GM12878 (cell line): ENCODE measurements at regions not wholly inside any gene's neighbourhood (a gene's known extent, or its start where the extent isn't known, plus 50 kb on each side); places are given as distances from the start of the nearest gene placed in this dataset.
A peak's percentile ranks its signal among the peaks of the same experiment; 100 is the strongest.

ENCODE experiments used
- ASH2L ChIP-seq: fragments of 300-600, 200-600 bp; sonication (generic); IDR thresholded peaks from 2 replicates; pipeline ENCODE4 v1.6.1; 2017; ENCODE audit warnings: low read depth, mild to moderate bottlenecking, borderline replicate concordance
- BCLAF1 ChIP-seq: fragments of 450-650 bp; IDR thresholded peaks from 2 replicates; pipeline ENCODE4 v1.6.1; 2017; ENCODE audit warnings: antibody characterized with exemption, mild to moderate bottlenecking, moderate library complexity
- CBFB ChIP-seq: IDR thresholded peaks from 2 replicates; pipeline ENCODE4 v1.6.1; 2016; ENCODE audit warnings: antibody characterized with exemption, low read depth
- CHD4 ChIP-seq: fragments of 200-600 bp; sonication (generic); IDR thresholded peaks from 2 replicates; pipeline ENCODE4 v1.6.1; 2016; ENCODE audit warnings: mild to moderate bottlenecking
- GABPA ChIP-seq: IDR thresholded peaks from 2 replicates; pipeline ENCODE4 v1.6.1; 2014; ENCODE audit warnings: antibody characterized with exemption, low read depth, mild to moderate bottlenecking, inconsistent platforms
- HDAC2 ChIP-seq: fragments of 200-600 bp; sonication (generic); IDR thresholded peaks from 2 replicates; pipeline ENCODE4 v1.6.1; 2017
- HDAC6 ChIP-seq: fragments of 200-600 bp; sonication (generic); IDR thresholded peaks from one replicate; pipeline ENCODE4 v1.8.0; 2017; ENCODE audit warnings: antibody characterized with exemption; ENCODE audit not compliant: unreplicated experiment
- JUNB ChIP-seq: IDR thresholded peaks from 2 replicates; pipeline ENCODE4 v1.6.1; 2016; ENCODE audit warnings: antibody characterized with exemption, mild to moderate bottlenecking
- LARP7 ChIP-seq: fragments of 450-650 bp; IDR thresholded peaks from 2 replicates; pipeline ENCODE4 v1.6.1; 2017; ENCODE audit warnings: mild to moderate bottlenecking
- MLLT1 ChIP-seq: fragments of 450-650 bp; IDR thresholded peaks from 2 replicates; pipeline ENCODE4 v1.6.1; 2016; ENCODE audit warnings: mild to moderate bottlenecking
- NR2C2 ChIP-seq: IDR thresholded peaks from 2 replicates; pipeline ENCODE4 v1.6.1; 2011; ENCODE audit warnings: borderline replicate concordance, low read depth; ENCODE audit not compliant: control insufficient read depth, insufficient read length
- NR2F1 ChIP-seq: fragments of 450-650 bp; conservative IDR thresholded peaks from 2 replicates; pipeline ENCODE4 v1.6.1; 2017; ENCODE audit warnings: mild to moderate bottlenecking
- NRF1 ChIP-seq: conservative IDR thresholded peaks from 2 replicates; pipeline ENCODE4 v1.6.1; 2011; ENCODE audit warnings: mild to moderate bottlenecking, low read depth, low read length, improper control_type of control experiment
- RFX5 ChIP-seq: IDR thresholded peaks from 2 replicates; pipeline ENCODE4 v1.6.1; 2011; ENCODE audit warnings: low read depth, low read length, improper control_type of control experiment
- ZNF384 ChIP-seq: IDR thresholded peaks from 2 replicates; pipeline ENCODE4 v1.6.1; 2012; ENCODE audit warnings: low read depth, mild to moderate bottlenecking, low read length, improper control_type of control experiment, borderline replicate concordance
- ZNF592 ChIP-seq: fragments of 450-650 bp; IDR thresholded peaks from 2 replicates; pipeline ENCODE4 v1.6.1; 2017; ENCODE audit warnings: mild to moderate bottlenecking, moderate library complexity
- ZNF687 ChIP-seq: fragments of 450-650 bp; IDR thresholded peaks from 2 replicates; pipeline ENCODE4 v1.6.1; 2017; ENCODE audit warnings: mild to moderate bottlenecking, moderate library complexity
- TF ChIP-seq, protein P1 (sequence below): fragments of 450-650 bp; IDR thresholded peaks from 2 replicates; pipeline ENCODE4 v1.6.1; 2017; ENCODE audit warnings: low read depth, mild to moderate bottlenecking, moderate library complexity

DNA sequence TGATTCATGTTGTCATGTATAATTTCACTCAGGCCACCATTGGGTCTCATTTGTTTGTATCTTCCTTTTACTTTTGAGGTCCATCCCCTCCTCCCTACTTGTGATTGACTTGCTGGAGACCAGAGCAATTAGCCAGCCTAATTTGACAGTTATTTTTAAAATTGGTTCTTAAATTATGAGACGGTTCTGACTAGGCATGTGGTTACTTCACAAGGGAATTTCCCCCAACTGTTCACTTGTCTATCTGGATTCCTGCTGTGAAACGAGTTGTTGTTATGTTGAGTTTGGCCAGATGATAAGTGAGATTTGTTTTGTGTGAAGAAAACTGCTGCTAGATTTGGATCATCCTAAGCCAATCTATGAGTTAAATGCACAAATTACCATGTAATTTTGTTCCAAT lies 359.1 kb downstream of the BARHL2 start (continued):
- no peak for TF ChIP-seq BCLAF1
- no peak for TF ChIP-seq CBFB
- no peak for TF ChIP-seq GABPA
- no peak for TF ChIP-seq ZNF592
- peak; percentile 64 for TF ChIP-seq MLLT1
- no peak; the same call in 1 of the 2 replicates for TF ChIP-seq NR2F1
- no peak for TF ChIP-seq ASH2L
- TF ChIP-seq, protein P1, sequence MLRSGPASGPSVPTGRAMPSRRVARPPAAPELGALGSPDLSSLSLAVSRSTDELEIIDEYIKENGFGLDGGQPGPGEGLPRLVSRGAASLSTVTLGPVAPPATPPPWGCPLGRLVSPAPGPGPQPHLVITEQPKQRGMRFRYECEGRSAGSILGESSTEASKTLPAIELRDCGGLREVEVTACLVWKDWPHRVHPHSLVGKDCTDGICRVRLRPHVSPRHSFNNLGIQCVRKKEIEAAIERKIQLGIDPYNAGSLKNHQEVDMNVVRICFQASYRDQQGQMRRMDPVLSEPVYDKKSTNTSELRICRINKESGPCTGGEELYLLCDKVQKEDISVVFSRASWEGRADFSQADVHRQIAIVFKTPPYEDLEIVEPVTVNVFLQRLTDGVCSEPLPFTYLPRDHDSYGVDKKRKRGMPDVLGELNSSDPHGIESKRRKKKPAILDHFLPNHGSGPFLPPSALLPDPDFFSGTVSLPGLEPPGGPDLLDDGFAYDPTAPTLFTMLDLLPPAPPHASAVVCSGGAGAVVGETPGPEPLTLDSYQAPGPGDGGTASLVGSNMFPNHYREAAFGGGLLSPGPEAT: peak; percentile 87
- TF ChIP-seq NRF1: no peak
- no peak for TF ChIP-seq HDAC2
- TF ChIP-seq RFX5: no peak
- TF ChIP-seq ZNF687: peak; percentile 45; the same call in 1 of the 2 replicates
- no peak for TF ChIP-seq ZNF384
- TF ChIP-seq HDAC6: no peak
- no peak for TF ChIP-seq LARP7
- no peak for TF ChIP-seq CHD4
- TF ChIP-seq JUNB: peak; percentile 62
- no peak for TF ChIP-seq NR2C2
